ENCODE measurements at regions not wholly inside any gene's neighbourhood (a gene's known extent, or its start where the extent isn't known, plus 50 kb on each side); places are given as distances from the start of the nearest gene placed in this dataset.

DNA sequence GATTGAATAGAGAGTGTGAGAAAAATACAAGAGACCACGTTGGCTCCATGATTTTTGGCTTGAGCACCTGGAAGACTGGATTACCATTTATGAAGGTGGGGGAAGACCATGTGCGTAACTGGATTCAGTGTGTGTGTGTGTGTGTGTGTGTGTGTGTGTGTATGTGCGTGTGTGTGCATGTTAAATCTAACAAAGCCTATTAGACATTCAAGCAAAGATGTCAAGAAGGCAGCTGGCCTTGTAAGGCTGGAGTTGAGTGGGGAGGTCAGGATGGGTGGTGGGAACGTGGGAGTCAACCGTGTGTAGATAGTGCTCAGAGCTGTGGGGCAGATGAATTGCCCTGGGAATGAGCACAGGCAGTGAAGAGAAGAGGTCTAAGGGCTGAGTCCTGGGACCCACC is 293.8 kb upstream of the POU3F1 start:
- no peak overlapping the region for H3K27ac ChIP-seq
- TF ChIP-seq, protein P1, sequence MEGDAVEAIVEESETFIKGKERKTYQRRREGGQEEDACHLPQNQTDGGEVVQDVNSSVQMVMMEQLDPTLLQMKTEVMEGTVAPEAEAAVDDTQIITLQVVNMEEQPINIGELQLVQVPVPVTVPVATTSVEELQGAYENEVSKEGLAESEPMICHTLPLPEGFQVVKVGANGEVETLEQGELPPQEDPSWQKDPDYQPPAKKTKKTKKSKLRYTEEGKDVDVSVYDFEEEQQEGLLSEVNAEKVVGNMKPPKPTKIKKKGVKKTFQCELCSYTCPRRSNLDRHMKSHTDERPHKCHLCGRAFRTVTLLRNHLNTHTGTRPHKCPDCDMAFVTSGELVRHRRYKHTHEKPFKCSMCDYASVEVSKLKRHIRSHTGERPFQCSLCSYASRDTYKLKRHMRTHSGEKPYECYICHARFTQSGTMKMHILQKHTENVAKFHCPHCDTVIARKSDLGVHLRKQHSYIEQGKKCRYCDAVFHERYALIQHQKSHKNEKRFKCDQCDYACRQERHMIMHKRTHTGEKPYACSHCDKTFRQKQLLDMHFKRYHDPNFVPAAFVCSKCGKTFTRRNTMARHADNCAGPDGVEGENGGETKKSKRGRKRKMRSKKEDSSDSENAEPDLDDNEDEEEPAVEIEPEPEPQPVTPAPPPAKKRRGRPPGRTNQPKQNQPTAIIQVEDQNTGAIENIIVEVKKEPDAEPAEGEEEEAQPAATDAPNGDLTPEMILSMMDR (conservative IDR thresholded peaks at IDR 0.05), result no peak
- TF ChIP-seq ZFX (IDR thresholded peaks at IDR 0.05), result no peak

DNA sequence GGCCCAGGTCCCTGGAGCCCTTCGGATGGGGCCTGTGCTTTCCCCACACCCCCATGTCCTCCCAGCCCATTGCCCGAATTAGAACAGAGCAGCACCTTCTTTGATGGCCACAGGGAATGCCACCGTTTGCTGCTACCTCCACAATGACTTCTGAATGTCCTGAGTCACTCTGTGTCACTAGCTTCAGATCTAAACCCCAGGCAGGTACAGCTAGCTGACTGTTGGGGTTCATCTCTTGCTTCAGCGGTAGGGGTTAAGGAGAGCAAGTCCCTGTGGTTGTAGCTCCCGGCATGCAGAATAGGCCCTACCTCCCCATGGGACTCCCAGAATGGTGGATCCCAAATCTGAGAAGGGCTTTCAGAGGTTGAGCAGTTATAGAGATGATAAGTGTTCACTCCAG is 291.1 kb upstream of the POU3F1 start:
- H3K27ac ChIP-seq, result no peak overlapping the region
- TF ChIP-seq, protein P1 (conservative IDR thresholded peaks at IDR 0.05), result no peak
- TF ChIP-seq ZFX (IDR thresholded peaks at IDR 0.05), result no peak

DNA sequence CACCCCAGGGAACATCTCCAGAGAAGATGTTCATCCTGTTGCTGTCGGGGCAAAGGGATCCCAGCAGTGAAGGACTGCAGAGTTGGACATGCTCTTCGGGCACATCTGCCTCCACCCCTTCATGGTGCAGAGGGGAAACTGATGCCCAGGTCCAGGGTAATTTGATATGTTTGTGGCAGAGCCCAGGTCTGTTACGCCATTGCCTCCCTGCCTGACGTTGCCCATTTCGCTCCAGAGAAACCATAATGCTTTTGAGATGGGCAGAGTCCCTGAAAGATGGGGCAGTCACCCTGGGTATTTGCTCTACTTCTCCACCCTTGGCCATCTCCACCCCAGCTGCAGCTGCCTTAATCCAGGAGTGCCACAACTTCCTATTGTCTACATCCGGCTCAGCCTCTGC is 290.4 kb upstream of the POU3F1 start:
- TF ChIP-seq, protein P1 (conservative IDR thresholded peaks at IDR 0.05), result no peak
- TF ChIP-seq ZFX (IDR thresholded peaks at IDR 0.05), result no peak
- H3K27ac ChIP-seq, result no peak overlapping the region

DNA sequence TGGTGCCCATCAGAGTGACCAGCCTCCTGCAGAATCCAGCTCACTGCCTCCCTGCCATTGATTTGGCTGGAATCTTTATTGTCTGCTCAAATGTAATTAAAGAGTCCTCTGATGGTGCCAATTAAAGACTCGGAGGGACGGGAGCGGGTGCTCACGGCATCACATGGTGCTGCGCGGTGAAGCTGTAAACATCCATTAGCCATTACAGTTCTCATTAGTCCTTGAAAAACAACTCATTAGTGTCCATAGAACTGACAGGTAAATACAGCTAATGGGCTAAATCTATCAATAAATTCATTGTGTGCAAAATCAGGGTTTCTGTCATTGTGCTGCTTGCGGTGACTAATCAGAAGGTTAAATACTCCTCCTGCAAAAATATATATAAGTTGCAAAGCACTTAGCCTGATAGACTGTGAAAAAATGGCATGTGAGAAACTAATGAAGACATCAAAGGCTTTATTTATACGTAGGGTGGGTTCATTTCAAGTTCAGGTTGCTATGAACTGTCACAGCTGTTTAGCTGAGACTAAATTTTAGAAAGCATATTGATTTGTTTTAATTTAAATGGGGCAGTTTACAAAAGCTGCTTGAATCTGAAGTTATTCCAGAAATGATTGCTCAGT is 289.8 kb upstream of the POU3F1 start:
- no peak for TF ChIP-seq ZFX (IDR thresholded peaks at IDR 0.05)
- TF ChIP-seq, protein P1 (conservative IDR thresholded peaks at IDR 0.05), result no peak
- no peak overlapping the region for H3K27ac ChIP-seq

DNA sequence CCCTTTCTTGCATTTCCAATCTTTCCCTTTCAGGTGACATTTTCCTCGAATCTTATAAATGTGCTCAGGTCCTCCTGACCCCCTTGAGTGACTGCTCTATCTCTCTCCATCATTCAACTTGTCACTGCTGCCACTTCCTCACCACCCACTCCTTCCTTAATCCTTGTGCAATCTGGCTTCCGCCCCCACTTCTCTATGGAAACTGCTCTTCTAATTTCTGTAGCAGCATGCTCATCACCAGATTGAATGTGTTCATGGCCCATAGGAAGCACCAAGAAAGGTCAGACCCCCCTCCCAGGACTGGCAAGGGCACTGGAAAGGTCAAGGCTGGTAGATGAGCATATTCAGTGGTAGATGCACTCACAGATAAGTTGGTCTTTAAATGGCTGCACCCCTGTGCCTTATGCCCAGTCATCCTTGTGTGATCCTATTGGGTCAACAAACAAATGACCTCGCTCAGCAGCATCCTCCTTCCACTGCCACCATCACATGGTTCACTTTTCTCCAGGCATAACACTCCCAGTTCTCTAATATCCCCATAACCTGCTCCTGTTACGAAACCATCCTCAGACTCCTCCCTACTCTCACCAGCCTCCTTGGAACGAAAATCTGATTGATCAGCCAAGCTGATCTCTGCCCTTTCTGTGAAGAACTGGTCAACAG is 288.5 kb upstream of the POU3F1 start:
- H3K27ac ChIP-seq, result no peak overlapping the region
- no peak for TF ChIP-seq ZFX (IDR thresholded peaks at IDR 0.05)
- TF ChIP-seq, protein P1 (conservative IDR thresholded peaks at IDR 0.05), result no peak

DNA sequence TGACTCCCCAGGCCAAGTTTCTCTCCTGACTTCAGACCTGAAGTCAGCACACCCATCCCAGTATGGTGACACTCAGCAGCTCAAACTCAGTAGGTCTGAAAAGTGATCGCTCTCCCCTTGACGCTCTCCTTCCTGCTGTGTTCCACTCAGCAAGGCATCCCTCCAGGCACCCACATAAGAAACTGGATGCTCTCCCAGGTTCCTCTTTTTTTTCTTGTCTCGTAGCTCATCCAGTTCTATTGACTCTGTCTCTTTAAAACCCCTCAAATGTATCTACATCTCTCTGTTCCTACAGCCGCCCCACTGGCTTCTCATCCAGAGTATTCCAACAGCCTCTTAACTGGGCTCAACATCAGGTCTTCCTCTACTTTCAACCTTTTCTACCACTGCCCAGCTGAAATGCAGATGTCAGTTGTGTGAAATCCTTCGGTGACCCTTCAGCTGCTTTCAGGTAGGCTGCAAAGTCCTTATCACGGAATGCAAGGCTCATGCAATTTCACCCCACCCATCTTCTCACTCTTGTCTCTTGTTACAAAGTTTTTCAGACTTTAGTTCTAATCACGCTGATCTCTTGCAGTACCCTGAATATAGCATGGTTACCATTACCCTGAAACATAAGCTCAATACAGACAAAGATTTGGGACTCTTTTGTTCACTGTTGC is 286.2 kb upstream of the POU3F1 start:
- no peak overlapping the region for H3K27ac ChIP-seq
- TF ChIP-seq ZFX (IDR thresholded peaks at IDR 0.05), result no peak
- TF ChIP-seq, protein P1 (conservative IDR thresholded peaks at IDR 0.05), result no peak
